SK-N-SH (cell line): ENCODE measurements at regions not wholly inside any gene's neighbourhood (a gene's known extent, or its start where the extent isn't known, plus 50 kb on each side); places are given as distances from the start of the nearest gene placed in this dataset.

Experiments used
- CTCF ChIA-PET: fragments of 300-600, 350-600 bp; formaldehyde crosslinking; extraction: SDS; loops from one replicate; lab custom pipeline; 2021; lab: Yijun Ruan, JAX
- POLR2A ChIA-PET: fragments of 350-600 bp; sonication (Branson Sonifier 250); formaldehyde crosslinking; extraction: SDS; loops from one replicate; lab custom pipeline; 2020; ENCODE audit warnings: antibody characterized with exemption, inconsistent platforms; lab: Yijun Ruan, JAX
- DNase-seq: peaks from one replicate; pipeline ENCODE4 v3.0.0; 2012
- H2AFZ ChIP-seq: fragments of 200-600 bp; sonication (generic); 2 replicates; pipeline ENCODE4 v1.8.1; 2016; ENCODE audit warnings: antibody characterized with exemption, mild to moderate bottlenecking, low read depth
- H3F3A ChIP-seq: fragments of 200-600 bp; sonication (generic); replicated peaks from 2 replicates; pipeline ENCODE3; 2016; ENCODE audit warnings: antibody characterized with exemption, mild to moderate bottlenecking; ENCODE audit not compliant: insufficient read depth
- H3K27ac ChIP-seq, 2 experiments: fragments of 200-500 bp in 1 of 2; fragments of 200-600 bp in 1 of 2; sonication (Bioruptor generic) in 1 of 2; sonication (generic), shearing (Covaris generic) in 1 of 2; 2 replicates each; pipeline versions ENCODE4 v1.5.1 to v1.6.1; 2014 to 2016; ENCODE audit warnings: low read depth in 2 of 2, inconsistent platforms in 1 of 2, low read length in 1 of 2, mild to moderate bottlenecking in 1 of 2, mixed read lengths in 1 of 2
- H3K27me3 ChIP-seq: fragments of 200-600 bp; sonication (generic), shearing (Covaris generic); 2 replicates; pipeline ENCODE4 v1.6.1; 2016; ENCODE audit warnings: mixed run types; ENCODE audit not compliant: insufficient read depth
- H3K36me3 ChIP-seq, 2 experiments: fragments of 200-500 bp in 1 of 2; fragments of 200-600 bp in 1 of 2; sonication (Bioruptor generic) in 1 of 2; sonication (generic) in 1 of 2; replicated peaks in 1 of 2; 2 replicates each; pipeline versions ENCODE3 to v1.5.1; 2014 to 2016; ENCODE audit warnings: low read length in 1 of 2, mild to moderate bottlenecking in 1 of 2; ENCODE audit not compliant: insufficient read depth in 2 of 2, control insufficient read depth in 1 of 2
- H3K4me1 ChIP-seq, 2 experiments: fragments of 200-500 bp in 1 of 2; fragments of 200-600 bp in 1 of 2; sonication (Bioruptor generic) in 1 of 2; sonication (generic), shearing (Covaris generic) in 1 of 2; 2 replicates each; pipeline versions ENCODE4 v1.5.1 to v1.6.1; 2014 to 2016; ENCODE audit warnings: low read depth in 1 of 2, low read length in 1 of 2, mixed run types in 1 of 2; ENCODE audit not compliant: insufficient read depth in 2 of 2, control insufficient read depth in 1 of 2
- H3K4me2 ChIP-seq: fragments of 200-600 bp; sonication (generic), shearing (Covaris generic); 2 replicates; pipeline ENCODE4 v1.6.1; 2017; ENCODE audit warnings: mixed run types
- H3K4me3 ChIP-seq, 2 experiments: fragments of 200-500 bp in 1 of 2; fragments of 200-600 bp in 1 of 2; sonication (Bioruptor generic) in 1 of 2; sonication (generic), shearing (Covaris generic) in 1 of 2; 2 replicates each; pipeline versions ENCODE4 v1.5.1 to v1.8.1; 2014 to 2016; ENCODE audit warnings: low read depth in 2 of 2, inconsistent platforms in 1 of 2, low read length in 1 of 2, mild to moderate bottlenecking in 1 of 2, mixed read lengths in 1 of 2, moderate library complexity in 1 of 2
- H3K79me2 ChIP-seq: fragments of 200-600 bp; sonication (generic); 2 replicates; pipeline ENCODE4 v1.8.1; 2017; ENCODE audit warnings: mild to moderate bottlenecking; ENCODE audit not compliant: insufficient read depth
- H3K9ac ChIP-seq: fragments of 200-600 bp; sonication (generic); 2 replicates; pipeline ENCODE4 v1.6.1; 2017; ENCODE audit warnings: mixed run types
- H3K9me2 ChIP-seq: fragments of 200-600 bp; sonication (generic); 2 replicates; pipeline ENCODE4 v1.6.1; 2017; ENCODE audit warnings: mixed run types
- H3K9me3 ChIP-seq: fragments of 200-600 bp; sonication (generic); 2 replicates; pipeline ENCODE4 v1.6.1; 2017; ENCODE audit warnings: mixed run types, mild to moderate bottlenecking, moderate library complexity
- H4K20me1 ChIP-seq: fragments of 200-600 bp; sonication (generic); 2 replicates; pipeline ENCODE4 v1.6.1; 2017; ENCODE audit warnings: mild to moderate bottlenecking, mixed run types; ENCODE audit not compliant: insufficient read depth
- CTCF ChIP-seq: fragments of 200-600 bp; sonication (generic); IDR thresholded peaks from 2 replicates; pipeline ENCODE4 v1.6.1; 2017; ENCODE audit warnings: antibody characterized with exemption, mild to moderate bottlenecking, moderate library complexity
- FOSL2 ChIP-seq: IDR thresholded peaks from 2 replicates; pipeline ENCODE4 v1.4.0; 2012; ENCODE audit warnings: low read depth, mild to moderate bottlenecking, moderate library complexity, borderline replicate concordance
- FOXJ3 ChIP-seq: sonication (generic); formaldehyde crosslinking; IDR thresholded peaks from 2 replicates; pipeline ENCODE4 v1.5.1; 2020; ENCODE audit warnings: mild to moderate bottlenecking, missing genetic modification reagents
- GABPA ChIP-seq: IDR thresholded peaks from 2 replicates; pipeline ENCODE4 v1.4.0; 2012; ENCODE audit warnings: low read depth, mild to moderate bottlenecking
- MEF2A ChIP-seq: IDR thresholded peaks from 2 replicates; pipeline ENCODE4 v1.4.0; 2012; ENCODE audit warnings: low read depth, borderline replicate concordance
- NFIC ChIP-seq: IDR thresholded peaks from 2 replicates; pipeline ENCODE4 v1.4.0; 2012; ENCODE audit warnings: borderline replicate concordance
- POLR2AphosphoS5 ChIP-seq: IDR thresholded peaks from 2 replicates; pipeline ENCODE4 v1.6.1; 2012; ENCODE audit warnings: low read depth, low read length
- TAF1 ChIP-seq: IDR thresholded peaks from 2 replicates; pipeline ENCODE4 v1.6.1; 2012; ENCODE audit warnings: low read depth, mild to moderate bottlenecking, low read length, moderate library complexity, borderline replicate concordance
- TCF12 ChIP-seq: IDR thresholded peaks from 2 replicates; pipeline ENCODE4 v1.4.0; 2012
- USF2 ChIP-seq: fragments of 150-350 bp; IDR thresholded peaks from 2 replicates; pipeline ENCODE4 v1.6.1; 2017; ENCODE audit warnings: antibody characterized with exemption, low read length, low read depth, borderline replicate concordance
- WGBS: methylation state at CpG from one replicate; pipeline ENCODE4 v1.1.6; 2017; ENCODE audit warnings: low lambda C conversion rate; 5-methylcytosine and 5-hydroxymethylcytosine counted together

- no peak overlapping the region; the same call in 1 of the 2 replicates for H2AFZ ChIP-seq
- H3K9me2 ChIP-seq: no peaks in the 10 kb centered on the region
- H3K9me3 ChIP-seq: no peaks in the 10 kb centered on the region
- H3K4me2 ChIP-seq: no peak overlapping the region
- no peak for DNase-seq
- peak overlapping the region; percentile 52; the same call in 1 of the 2 replicates for H3K9ac ChIP-seq
- H3K27me3 ChIP-seq: no peaks in the 10 kb centered on the region
- no peaks in the 10 kb centered on the region for H3K36me3 ChIP-seq
- POLR2A ChIA-PET: no interaction called here
- H3F3A ChIP-seq: peaks cover 8% of the 10 kb centered on the region
- CTCF ChIA-PET: no interaction called here
- no peaks in the 10 kb centered on the region for H4K20me1 ChIP-seq
- WGBS: 67% methylated on average over 4 of the region's 4 CpGs
- no peak overlapping the region for H3K4me3 ChIP-seq
- H3K4me1 ChIP-seq: no peaks in the 10 kb centered on the region
- TF ChIP-seq NFIC (peak; percentile 13; the same call in 1 of the 2 replicates), FOSL2 (peak; percentile 28; the same call in 1 of the 2 replicates), TCF12 (peak; percentile 21; the same call in 1 of the 2 replicates), GABPA (no peak), USF2 (no peak)
- no peaks in the 10 kb centered on the region for H3K79me2 ChIP-seq
- H3K27ac ChIP-seq: peak overlapping the region in 1 of 2 experiments; percentile 85; a peak in 2 of 4 replicates
These were observed 127.6 kb upstream of the RPS23 start for GRCh38 chr5:82405618-82406204.

- Histone ChIP-seq H4K20me1 (no peaks in the 10 kb centered on the region), H3K27me3 (no peaks in the 10 kb centered on the region), H3K9me2 (no peaks in the 10 kb centered on the region), H2AFZ (no peak overlapping the region), H3K79me2 (no peaks in the 10 kb centered on the region), H3F3A (peaks cover 8% of the 10 kb centered on the region), H3K36me3 (no peaks in the 10 kb centered on the region), H3K4me1 (no peaks in the 10 kb centered on the region), H3K27ac (peak overlapping the region in 1 of 2 experiments; percentile 85; a peak in 2 of 4 replicates), H3K9ac (peak overlapping the region; percentile 52; the same call in 1 of the 2 replicates), H3K4me3 (no peak overlapping the region), H3K4me2 (no peak overlapping the region), H3K9me3 (no peaks in the 10 kb centered on the region)
- DNase-seq: no peak
- CTCF ChIA-PET: no interaction called here
- TF ChIP-seq FOXJ3 (CRISPR knock-in tag): no peak
- TF ChIP-seq MEF2A: no peak
- TF ChIP-seq CTCF: no peak
- TF ChIP-seq TAF1: no peak
- TF ChIP-seq POLR2AphosphoS5: no peak
- no peak for TF ChIP-seq TCF12
- peak; percentile 23; the same call in 1 of the 2 replicates for TF ChIP-seq FOSL2
- WGBS: 8% methylated on average over 2 of the region's 2 CpGs
- POLR2A ChIA-PET: no interaction called here
These were observed 127.0 kb upstream of the RPS23 start for GRCh38 chr5:82405161-82405560.
